ENCODE measurements at regions not wholly inside any gene's neighbourhood (a gene's known extent, or its start where the extent isn't known, plus 50 kb on each side); places are given as distances from the start of the nearest gene placed in this dataset.

DNA sequence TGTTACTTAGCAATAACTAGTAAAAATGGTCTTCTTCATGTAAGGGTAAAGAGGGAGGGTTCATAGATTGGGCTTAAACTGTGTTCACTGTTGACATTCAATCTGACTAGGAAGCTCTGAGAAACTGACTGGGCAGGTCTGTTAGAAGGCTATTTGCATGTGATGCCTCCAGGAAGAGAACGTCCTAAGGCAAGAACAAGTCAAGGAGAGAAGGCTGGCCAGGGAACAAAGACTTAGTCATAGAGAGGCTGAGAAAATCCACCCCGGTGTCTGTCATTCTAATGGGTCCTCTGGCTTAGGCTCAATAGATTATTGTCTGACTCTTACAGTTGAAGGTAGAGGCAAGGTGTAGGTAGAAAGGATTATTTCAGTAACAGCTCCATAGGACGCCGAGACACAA, 50.3 kb upstream of the CD44 start:
- 100% methylated on average over 4 of the region's 4 CpGs for WGBS (ENCODE audit: insufficient coverage)
- intact Hi-C loops (cut with micrococcal nuclease) = loop anchor here in 1 of 2 donors (10.0 kb wide), 1 partner anchor 216 kb away; no protein-coding TSS in a partner anchor
- Histone ChIP-seq H3K79me2 (ENCODE audit: insufficient read depth, low read length) (no peaks in the 10 kb centered on the region), H4K20me1 (ENCODE audit: insufficient read depth, low read length) (no peaks in the 10 kb centered on the region), H3K9me3 (replicated peaks in 1 of 2; ENCODE audit: control insufficient read depth in 1 of 2, insufficient read depth in 1 of 2, low read length in 2 of 2) (no peaks in the 10 kb centered on the region), H3K4me1 (ENCODE audit: control insufficient read depth in 1 of 2, insufficient read depth in 2 of 2, low read length in 2 of 2) (peaks cover 30 to 33% of the 10 kb centered on the region in 2 donors), H3K27ac (ENCODE audit: low read depth in 1 of 2, low read length in 2 of 2) (peak overlapping the region in 1 of 2 donors; percentile 52), H3K9ac (ENCODE audit: insufficient read depth, low read length, poor library complexity, severe bottlenecking) (no peak overlapping the region), H3K4me2 (replicated peaks; ENCODE audit: extremely low read depth, low read length, poor library complexity, severe bottlenecking) (no peak overlapping the region), H2AFZ (ENCODE audit: insufficient read depth, low read depth, low read length, poor library complexity, severe bottlenecking) (no peak overlapping the region), H3K4me3 (replicated peaks in 1 of 3; ENCODE audit: low read depth in 2 of 3, low read length in 3 of 3) (no peak overlapping the region), H3K27me3 (ENCODE audit: control insufficient read depth in 2 of 2, insufficient read depth in 2 of 2, low read length in 2 of 2) (no peaks in the 10 kb centered on the region), H3K36me3 (replicated peaks in 1 of 2; ENCODE audit: control insufficient read depth in 1 of 2, insufficient read depth in 2 of 2, low read length in 2 of 2) (no peaks in the 10 kb centered on the region)
- Mint-ChIP-seq H3K4me3 (no peak overlapping the region), H3K4me1 (peaks cover 41% of the 10 kb centered on the region), H3K27ac (peak overlapping the region in 4 of 7 donors; percentile 3 to 81 (median 80)), H3K27me3 (ENCODE audit: low read depth in 3 of 3) (peaks cover 0 to 3% (median 0%) of the 10 kb centered on the region in 3 donors), H3K9me3 (peaks cover 0 to 3% (median 0%) of the 10 kb centered on the region in 7 donors), H3K36me3 (peaks cover 0 to 2% of the 10 kb centered on the region in 2 donors)
- DNase-seq = peak in 1 of 3 donors; percentile 29
- TF ChIP-seq, protein P1, sequence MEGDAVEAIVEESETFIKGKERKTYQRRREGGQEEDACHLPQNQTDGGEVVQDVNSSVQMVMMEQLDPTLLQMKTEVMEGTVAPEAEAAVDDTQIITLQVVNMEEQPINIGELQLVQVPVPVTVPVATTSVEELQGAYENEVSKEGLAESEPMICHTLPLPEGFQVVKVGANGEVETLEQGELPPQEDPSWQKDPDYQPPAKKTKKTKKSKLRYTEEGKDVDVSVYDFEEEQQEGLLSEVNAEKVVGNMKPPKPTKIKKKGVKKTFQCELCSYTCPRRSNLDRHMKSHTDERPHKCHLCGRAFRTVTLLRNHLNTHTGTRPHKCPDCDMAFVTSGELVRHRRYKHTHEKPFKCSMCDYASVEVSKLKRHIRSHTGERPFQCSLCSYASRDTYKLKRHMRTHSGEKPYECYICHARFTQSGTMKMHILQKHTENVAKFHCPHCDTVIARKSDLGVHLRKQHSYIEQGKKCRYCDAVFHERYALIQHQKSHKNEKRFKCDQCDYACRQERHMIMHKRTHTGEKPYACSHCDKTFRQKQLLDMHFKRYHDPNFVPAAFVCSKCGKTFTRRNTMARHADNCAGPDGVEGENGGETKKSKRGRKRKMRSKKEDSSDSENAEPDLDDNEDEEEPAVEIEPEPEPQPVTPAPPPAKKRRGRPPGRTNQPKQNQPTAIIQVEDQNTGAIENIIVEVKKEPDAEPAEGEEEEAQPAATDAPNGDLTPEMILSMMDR (IDR thresholded peaks at IDR 0.05) = no peak

All from CD14-positive monocyte (primary cell).